Right lobe of liver (tissue), 4 donors: ENCODE measurements at regions not wholly inside any gene's neighbourhood (a gene's known extent, or its start where the extent isn't known, plus 50 kb on each side); places are given as distances from the start of the nearest gene placed in this dataset.

Source experiments
- CTCF ChIP-seq, 4 donors: fragments of 200-600 bp in 3 of 4; fragments of 450-650 bp in 1 of 4; IDR thresholded peaks; one replicate each; pipeline versions ENCODE4 v1.5.1 to v1.8.0; 2016 to 2022; ENCODE audit warnings: antibody characterized with exemption in 4 of 4, mild to moderate bottlenecking in 2 of 4
- POLR2A ChIP-seq: fragments of 450-650 bp; IDR thresholded peaks from one replicate; pipeline ENCODE4 v1.6.1; 2017; ENCODE audit warnings: antibody characterized with exemption, mild to moderate bottlenecking
- donor health status: DM: no; HTN: no; CAD: no.
- donor health status: DM: no; HTN: no; CAD: no.
- donor health status: DM: no; HTN: yes; CAD: no.

- TF ChIP-seq CTCF (IDR thresholded peaks at IDR 0.05), result no peak
- no peak for TF ChIP-seq POLR2A
These were observed 67.2 kb upstream of the SPP1 start for GRCh38 chr4:87908336-87908735.
